GM12872 (cell line): ENCODE measurements at regions not wholly inside any gene's neighbourhood (a gene's known extent, or its start where the extent isn't known, plus 50 kb on each side); places are given as distances from the start of the nearest gene placed in this dataset.

Experiments
- CTCF ChIP-seq: IDR thresholded peaks from 3 replicates; pipeline ENCODE4 v1.5.1; 2011; ENCODE audit warnings: low read depth, mild to moderate bottlenecking, low read length, moderate library complexity; ENCODE audit not compliant: insufficient read depth

GRCh38 chr5:158051036-158051435 is 192.1 kb upstream of the CLINT1 start:
- no peak for TF ChIP-seq CTCF

GRCh38 chr5:158050421-158050820 is 191.5 kb upstream of the CLINT1 start:
- TF ChIP-seq CTCF: no peak

GRCh38 chr5:158049459-158049858 is 190.5 kb upstream of the CLINT1 start:
- TF ChIP-seq CTCF: no peak

- TF ChIP-seq CTCF: no peak
These were observed 186.8 kb upstream of the CLINT1 start for GRCh38 chr5:158045696-158046095.

GRCh38 chr5:158039911-158040347 is 181.0 kb upstream of the CLINT1 start:
- TF ChIP-seq CTCF: no peak

- TF ChIP-seq CTCF: no peak
These were observed 180.5 kb upstream of the CLINT1 start for GRCh38 chr5:158039441-158039840.

- no peak for TF ChIP-seq CTCF
These were observed 174.8 kb upstream of the CLINT1 start for GRCh38 chr5:158033724-158034123.

GRCh38 chr5:158033076-158033475 is 174.1 kb upstream of the CLINT1 start:
- no peak for TF ChIP-seq CTCF
